ENCODE measurements at regions not wholly inside any gene's neighbourhood (a gene's known extent, or its start where the extent isn't known, plus 50 kb on each side); places are given as distances from the start of the nearest gene placed in this dataset.

DNA sequence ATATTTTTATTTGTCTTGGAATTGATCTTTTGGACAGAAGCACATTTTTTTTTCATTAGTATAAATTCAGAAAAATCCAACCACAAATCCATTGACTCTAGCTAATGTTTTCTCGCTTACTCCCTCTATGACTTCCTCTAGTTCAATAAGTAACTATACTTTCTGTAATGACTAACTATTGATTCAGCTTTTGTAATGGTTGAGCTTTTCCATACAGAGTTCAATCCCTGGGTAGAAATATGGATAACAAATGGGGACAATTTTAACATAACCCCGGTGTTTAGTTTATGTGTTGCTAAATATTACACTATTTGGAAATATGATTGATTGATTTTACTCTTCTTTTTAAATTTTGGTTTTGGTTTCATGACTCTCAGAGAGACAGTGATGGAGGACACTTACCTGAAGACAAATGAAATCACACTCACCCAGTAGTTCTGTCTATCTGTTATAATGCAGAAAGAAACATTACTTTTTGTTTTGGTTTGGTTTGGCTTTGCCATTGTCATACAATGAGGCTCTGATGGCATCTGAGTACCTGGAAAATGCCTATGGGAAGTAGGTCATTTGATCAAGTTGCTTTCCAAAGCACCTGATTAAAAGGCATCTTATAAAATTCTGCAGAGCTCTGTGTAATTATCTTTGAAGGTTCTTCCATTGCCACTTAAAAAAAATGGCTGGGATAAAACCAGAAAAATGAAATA, 309.7 kb upstream of the MPDZ start:
- H3K36me3 ChIP-seq (ENCODE audit: control insufficient read depth, insufficient read depth, low read length), result no peaks in the 10 kb centered on the region
- no peaks in the 10 kb centered on the region for H3K27me3 ChIP-seq (ENCODE audit: control insufficient read depth, insufficient read depth, low read length)
- TF ChIP-seq, protein P1, sequence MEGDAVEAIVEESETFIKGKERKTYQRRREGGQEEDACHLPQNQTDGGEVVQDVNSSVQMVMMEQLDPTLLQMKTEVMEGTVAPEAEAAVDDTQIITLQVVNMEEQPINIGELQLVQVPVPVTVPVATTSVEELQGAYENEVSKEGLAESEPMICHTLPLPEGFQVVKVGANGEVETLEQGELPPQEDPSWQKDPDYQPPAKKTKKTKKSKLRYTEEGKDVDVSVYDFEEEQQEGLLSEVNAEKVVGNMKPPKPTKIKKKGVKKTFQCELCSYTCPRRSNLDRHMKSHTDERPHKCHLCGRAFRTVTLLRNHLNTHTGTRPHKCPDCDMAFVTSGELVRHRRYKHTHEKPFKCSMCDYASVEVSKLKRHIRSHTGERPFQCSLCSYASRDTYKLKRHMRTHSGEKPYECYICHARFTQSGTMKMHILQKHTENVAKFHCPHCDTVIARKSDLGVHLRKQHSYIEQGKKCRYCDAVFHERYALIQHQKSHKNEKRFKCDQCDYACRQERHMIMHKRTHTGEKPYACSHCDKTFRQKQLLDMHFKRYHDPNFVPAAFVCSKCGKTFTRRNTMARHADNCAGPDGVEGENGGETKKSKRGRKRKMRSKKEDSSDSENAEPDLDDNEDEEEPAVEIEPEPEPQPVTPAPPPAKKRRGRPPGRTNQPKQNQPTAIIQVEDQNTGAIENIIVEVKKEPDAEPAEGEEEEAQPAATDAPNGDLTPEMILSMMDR (IDR thresholded peaks at IDR 0.05), result no peak
- no peak for TF ChIP-seq SIN3A (IDR thresholded peaks at IDR 0.05; ENCODE audit: borderline replicate concordance, insufficient read depth, low read depth, low read length)
- no peak for TF ChIP-seq POLR2AphosphoS5 (IDR thresholded peaks at IDR 0.05; ENCODE audit: low read depth, low read length)
- TF ChIP-seq, protein P2, sequence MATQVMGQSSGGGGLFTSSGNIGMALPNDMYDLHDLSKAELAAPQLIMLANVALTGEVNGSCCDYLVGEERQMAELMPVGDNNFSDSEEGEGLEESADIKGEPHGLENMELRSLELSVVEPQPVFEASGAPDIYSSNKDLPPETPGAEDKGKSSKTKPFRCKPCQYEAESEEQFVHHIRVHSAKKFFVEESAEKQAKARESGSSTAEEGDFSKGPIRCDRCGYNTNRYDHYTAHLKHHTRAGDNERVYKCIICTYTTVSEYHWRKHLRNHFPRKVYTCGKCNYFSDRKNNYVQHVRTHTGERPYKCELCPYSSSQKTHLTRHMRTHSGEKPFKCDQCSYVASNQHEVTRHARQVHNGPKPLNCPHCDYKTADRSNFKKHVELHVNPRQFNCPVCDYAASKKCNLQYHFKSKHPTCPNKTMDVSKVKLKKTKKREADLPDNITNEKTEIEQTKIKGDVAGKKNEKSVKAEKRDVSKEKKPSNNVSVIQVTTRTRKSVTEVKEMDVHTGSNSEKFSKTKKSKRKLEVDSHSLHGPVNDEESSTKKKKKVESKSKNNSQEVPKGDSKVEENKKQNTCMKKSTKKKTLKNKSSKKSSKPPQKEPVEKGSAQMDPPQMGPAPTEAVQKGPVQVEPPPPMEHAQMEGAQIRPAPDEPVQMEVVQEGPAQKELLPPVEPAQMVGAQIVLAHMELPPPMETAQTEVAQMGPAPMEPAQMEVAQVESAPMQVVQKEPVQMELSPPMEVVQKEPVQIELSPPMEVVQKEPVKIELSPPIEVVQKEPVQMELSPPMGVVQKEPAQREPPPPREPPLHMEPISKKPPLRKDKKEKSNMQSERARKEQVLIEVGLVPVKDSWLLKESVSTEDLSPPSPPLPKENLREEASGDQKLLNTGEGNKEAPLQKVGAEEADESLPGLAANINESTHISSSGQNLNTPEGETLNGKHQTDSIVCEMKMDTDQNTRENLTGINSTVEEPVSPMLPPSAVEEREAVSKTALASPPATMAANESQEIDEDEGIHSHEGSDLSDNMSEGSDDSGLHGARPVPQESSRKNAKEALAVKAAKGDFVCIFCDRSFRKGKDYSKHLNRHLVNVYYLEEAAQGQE (IDR thresholded peaks at IDR 0.05; ENCODE audit: insufficient read depth in 1 of 2, low read depth in 2 of 2, low read length in 1 of 2), result no peak
- no peak for TF ChIP-seq TCF7L2 (IDR thresholded peaks at IDR 0.05; ENCODE audit: low read depth, low read length)
- H3K27ac ChIP-seq (ENCODE audit: low read length), result no peak overlapping the region
- no peaks in the 10 kb centered on the region for H3K9me3 ChIP-seq (ENCODE audit: control insufficient read depth, insufficient read depth, low read depth, low read length)
- in situ Hi-C loops (cut with HindIII; ENCODE audit: low pct_unique_long_range_greater_than_20kb, low sequenced_read_pairs), result no loop called here
- no peak overlapping the region for H3K4me3 ChIP-seq (ENCODE audit: low read depth in 2 of 2, low read length in 2 of 2)
- H3K4me1 ChIP-seq (ENCODE audit: control insufficient read depth, insufficient read depth, low read length), result no peaks in the 10 kb centered on the region
- CTCF ChIA-PET, result no interaction called here
- DNase-seq (ENCODE audit: low read depth, low spot score) (no peak), ATAC-seq (no peak)
- intact Hi-C loops (cut with micrococcal nuclease; ENCODE audit: unreplicated experiment), result no loop called here
- no TSS peak for BruUV-seq (replicated peaks)
- POLR2A ChIA-PET, result no interaction called here

DNA sequence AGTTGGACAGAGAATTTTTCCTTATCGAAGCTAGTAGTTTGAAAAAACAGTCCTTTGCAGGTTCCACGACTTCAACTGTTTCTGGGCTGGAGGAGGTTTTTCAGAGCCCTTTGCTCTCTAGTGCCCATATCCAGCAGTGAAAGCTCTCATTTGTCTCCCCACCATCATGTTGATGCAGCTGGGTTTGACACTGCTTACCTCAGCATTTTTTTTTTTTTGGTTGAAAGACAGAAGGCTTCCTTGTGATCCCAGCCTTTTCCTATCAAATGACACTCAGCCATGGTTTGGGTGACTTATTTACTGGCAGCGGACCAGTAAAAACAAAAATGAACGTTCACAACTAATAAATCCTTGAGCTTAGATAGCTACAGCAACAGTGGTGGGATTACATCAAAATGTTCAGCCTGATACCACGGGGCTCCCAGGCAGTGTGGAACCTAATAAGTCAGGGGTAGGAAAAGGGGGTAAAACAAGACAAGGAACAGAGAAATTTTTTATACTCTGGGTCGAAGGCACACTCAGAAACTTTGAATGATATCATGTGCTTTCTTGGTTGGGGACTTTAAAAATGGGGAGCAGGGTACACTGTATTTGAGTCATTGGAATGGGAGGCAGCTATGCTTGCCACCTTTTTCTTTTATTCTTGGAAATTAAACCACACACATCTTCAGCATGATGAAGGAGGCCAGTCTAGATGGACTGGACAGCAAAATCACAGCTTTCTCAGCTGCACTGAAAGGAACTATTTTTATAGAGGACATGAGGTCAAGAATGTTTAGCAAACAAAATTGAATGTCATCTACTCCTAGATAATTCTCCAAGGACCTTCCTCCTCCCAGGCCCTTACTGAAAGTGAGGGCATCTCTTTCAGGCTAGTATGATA, 308.9 kb upstream of the MPDZ start:
- no peak overlapping the region for H3K4me3 ChIP-seq (ENCODE audit: low read depth in 2 of 2, low read length in 2 of 2)
- ChIA-PET POLR2A (no interaction called here), CTCF (no interaction called here)
- in situ Hi-C loops (cut with HindIII; ENCODE audit: low pct_unique_long_range_greater_than_20kb, low sequenced_read_pairs), result no loop called here
- BruUV-seq (replicated peaks), result no TSS peak
- no peak for ATAC-seq
- no peaks in the 10 kb centered on the region for H3K36me3 ChIP-seq (ENCODE audit: control insufficient read depth, insufficient read depth, low read length)
- no peaks in the 10 kb centered on the region for H3K4me1 ChIP-seq (ENCODE audit: control insufficient read depth, insufficient read depth, low read length)
- H3K27ac ChIP-seq (ENCODE audit: low read length), result no peak overlapping the region
- no peaks in the 10 kb centered on the region for H3K27me3 ChIP-seq (ENCODE audit: control insufficient read depth, insufficient read depth, low read length)
- TF ChIP-seq POLR2AphosphoS5 (IDR thresholded peaks at IDR 0.05; ENCODE audit: low read depth, low read length), result no peak
- TF ChIP-seq TCF7L2 (IDR thresholded peaks at IDR 0.05; ENCODE audit: low read depth, low read length), result no peak
- TF ChIP-seq, protein P2 (IDR thresholded peaks at IDR 0.05; ENCODE audit: insufficient read depth in 1 of 2, low read depth in 2 of 2, low read length in 1 of 2), result no peak
- TF ChIP-seq SIN3A (IDR thresholded peaks at IDR 0.05; ENCODE audit: borderline replicate concordance, insufficient read depth, low read depth, low read length), result no peak
- TF ChIP-seq, protein P1 (IDR thresholded peaks at IDR 0.05), result no peak
- no peak for DNase-seq (ENCODE audit: low read depth, low spot score)
- no peaks in the 10 kb centered on the region for H3K9me3 ChIP-seq (ENCODE audit: control insufficient read depth, insufficient read depth, low read depth, low read length)
- intact Hi-C loops (cut with micrococcal nuclease; ENCODE audit: unreplicated experiment), result no loop called here
